ENCODE measurements at regions not wholly inside any gene's neighbourhood (a gene's known extent, or its start where the extent isn't known, plus 50 kb on each side); places are given as distances from the start of the nearest gene placed in this dataset.

GRCh38 chr16:64654178-64654577 is 467.7 kb downstream of the CDH11 start:
- no peak for DNase-seq (ENCODE audit: low spot score)

GRCh38 chr16:64648282-64648681 is 473.6 kb downstream of the CDH11 start:
- DNase-seq (ENCODE audit: low spot score), result no peak

GRCh38 chr16:64641343-64641742 is 480.5 kb downstream of the CDH11 start:
- no peak for DNase-seq (ENCODE audit: low spot score)

GRCh38 chr16:64638766-64639165 is 483.1 kb downstream of the CDH11 start:
- no peak for DNase-seq (ENCODE audit: low spot score)

GRCh38 chr16:64629622-64630021 is 492.2 kb downstream of the CDH11 start:
- DNase-seq (ENCODE audit: low spot score), result no peak

GRCh38 chr16:64627781-64628180 is 494.1 kb downstream of the CDH11 start:
- DNase-seq (ENCODE audit: low spot score), result no peak

- no peak for DNase-seq (ENCODE audit: low spot score)
Measured at GRCh38 chr16:64627288-64627687, 494.6 kb downstream of the CDH11 start.

GRCh38 chr16:64626776-64627175 is 495.1 kb downstream of the CDH11 start:
- DNase-seq (ENCODE audit: low spot score), result no peak

GRCh38 chr16:64621616-64622015 is 500.2 kb downstream of the CDH11 start:
- no peak for DNase-seq (ENCODE audit: low spot score)

- no peak for DNase-seq (ENCODE audit: low spot score)
Measured at GRCh38 chr16:64617836-64618476, 503.9 kb downstream of the CDH11 start.

- no peak for DNase-seq (ENCODE audit: low spot score)
Measured at GRCh38 chr16:64615630-64616280, 506.1 kb downstream of the CDH11 start.

GRCh38 chr16:64596196-64596595 is 525.7 kb downstream of the CDH11 start:
- no peak for DNase-seq (ENCODE audit: low spot score)

- no peak for DNase-seq (ENCODE audit: low spot score)
Measured at GRCh38 chr16:64590513-64590912, 531.4 kb downstream of the CDH11 start.

- no peak for DNase-seq (ENCODE audit: low spot score)
Measured at GRCh38 chr16:64589836-64590235, 532.0 kb downstream of the CDH11 start.

- DNase-seq (ENCODE audit: low spot score), result no peak
Measured at GRCh38 chr16:64586781-64587180, 535.1 kb downstream of the CDH11 start.

GRCh38 chr16:64585367-64585766 is 536.5 kb downstream of the CDH11 start:
- DNase-seq (ENCODE audit: low spot score), result no peak

- no peak for DNase-seq (ENCODE audit: low spot score)
Measured at GRCh38 chr16:64580558-64580957, 541.3 kb downstream of the CDH11 start.

GRCh38 chr16:64579712-64580111 is 542.2 kb downstream of the CDH11 start:
- no peak for DNase-seq (ENCODE audit: low spot score)

- DNase-seq (ENCODE audit: low spot score), result no peak
Measured at GRCh38 chr16:64545768-64546167, 576.1 kb downstream of the CDH11 start.

GRCh38 chr16:64544859-64545258 is 577.0 kb downstream of the CDH11 start:
- DNase-seq (ENCODE audit: low spot score), result no peak

- DNase-seq (ENCODE audit: low spot score), result no peak
Measured at GRCh38 chr16:64543441-64543840, 578.4 kb downstream of the CDH11 start.

- DNase-seq (ENCODE audit: low spot score), result no peak
Measured at GRCh38 chr16:64543031-64543430, 578.8 kb downstream of the CDH11 start.

GRCh38 chr16:64542152-64542551 is 579.7 kb downstream of the CDH11 start:
- no peak for DNase-seq (ENCODE audit: low spot score)

- DNase-seq (ENCODE audit: low spot score), result no peak
Measured at GRCh38 chr16:64541621-64542020, 580.2 kb downstream of the CDH11 start.
